MM.1S (cell line): ENCODE measurements at regions not wholly inside any gene's neighbourhood (a gene's known extent, or its start where the extent isn't known, plus 50 kb on each side); places are given as distances from the start of the nearest gene placed in this dataset.

ENCODE experiments used
- CTCF ChIP-seq: fragments of 300-600 bp; sonication (generic); IDR thresholded peaks from 2 replicates; pipeline ENCODE4 v1.5.1; 2016; ENCODE audit warnings: antibody characterized with exemption, low read length, mixed read lengths
- EZH2 ChIP-seq: fragments of 300-600 bp; sonication (generic); optimal IDR thresholded peaks from 2 replicates; pipeline ENCODE3; 2017; ENCODE audit warnings: low read depth, mild to moderate bottlenecking, antibody characterized with exemption, low read length, mixed read lengths
- EZH2phosphoT487 ChIP-seq: fragments of 300-600 bp; sonication (generic); IDR thresholded peaks from 2 replicates; pipeline ENCODE4 v1.6.1; 2018; ENCODE audit warnings: antibody characterized with exemption, low read length

GRCh38 chr14:43338713-43339112, 1168.4 kb downstream of the FSCB start:
- TF ChIP-seq CTCF (no peak), EZH2 (no peak), EZH2phosphoT487 (no peak)
